GM23248 (cell line): ENCODE measurements at regions not wholly inside any gene's neighbourhood (a gene's known extent, or its start where the extent isn't known, plus 50 kb on each side); places are given as distances from the start of the nearest gene placed in this dataset.

Experiments
- DNase-seq: peaks from one replicate; pipeline ENCODE4 v3.0.0-alpha.2; 2015
- H2AFZ ChIP-seq: fragments of 200-600 bp; sonication (generic); 2 replicates; pipeline ENCODE4 v1.6.1; 2016; ENCODE audit warnings: antibody characterized with exemption
- H3F3A ChIP-seq: fragments of 200-600 bp; sonication (generic); 2 replicates; pipeline ENCODE4 v1.6.1; 2016; ENCODE audit warnings: mild to moderate bottlenecking, antibody characterized with exemption, mixed run types; ENCODE audit not compliant: insufficient read depth
- H3K27ac ChIP-seq: fragments of 200-600 bp; sonication (generic); 2 replicates; pipeline ENCODE4 v1.5.1; 2016; ENCODE audit warnings: mild to moderate bottlenecking
- H3K27me3 ChIP-seq: fragments of 200-600 bp; sonication (generic); replicated peaks from 2 replicates; pipeline ENCODE4 v1.6.1; 2016; ENCODE audit warnings: mild to moderate bottlenecking; ENCODE audit not compliant: insufficient read depth
- H3K36me3 ChIP-seq: fragments of 200-600 bp; sonication (generic); 2 replicates; pipeline ENCODE4 v1.6.1; 2016; ENCODE audit warnings: low read depth, mild to moderate bottlenecking
- H3K4me1 ChIP-seq: fragments of 200-600 bp; sonication (generic); 2 replicates; pipeline ENCODE4 v1.6.1; 2016; ENCODE audit warnings: mild to moderate bottlenecking; ENCODE audit not compliant: insufficient read depth
- H3K4me2 ChIP-seq: fragments of 200-600 bp; sonication (generic); one replicate; pipeline ENCODE4 v1.6.1; 2016; ENCODE audit warnings: mild to moderate bottlenecking; ENCODE audit not compliant: unreplicated experiment
- H3K4me3 ChIP-seq: fragments of 200-600 bp; sonication (generic); 2 replicates; pipeline ENCODE4 v1.5.1; 2016; ENCODE audit warnings: mild to moderate bottlenecking
- H3K79me2 ChIP-seq: fragments of 200-600 bp; sonication (generic); 2 replicates; pipeline ENCODE4 v1.6.1; 2016; ENCODE audit warnings: mild to moderate bottlenecking; ENCODE audit not compliant: insufficient read depth
- H3K9ac ChIP-seq: fragments of 200-600 bp; sonication (generic); 2 replicates; pipeline ENCODE4 v1.6.1; 2016; ENCODE audit warnings: mild to moderate bottlenecking
- H3K9me2 ChIP-seq: fragments of 200-600 bp; sonication (generic); 2 replicates; pipeline ENCODE4 v1.6.1; 2016; ENCODE audit warnings: mixed run types, mild to moderate bottlenecking, moderate library complexity; ENCODE audit not compliant: insufficient read depth
- H3K9me3 ChIP-seq: fragments of 200-600 bp; sonication (generic); one replicate; pipeline ENCODE4 v1.6.1; 2017; ENCODE audit warnings: low read depth
- H4K20me1 ChIP-seq: fragments of 200-600 bp; sonication (generic); 2 replicates; pipeline ENCODE4 v1.6.0; 2016; ENCODE audit not compliant: insufficient read depth
- EZH2 ChIP-seq: fragments of 200-600 bp; sonication (generic); IDR thresholded peaks from 2 replicates; pipeline ENCODE4 v1.6.1; 2018; ENCODE audit warnings: antibody characterized with exemption, mild to moderate bottlenecking; ENCODE audit not compliant: insufficient read depth, poor library complexity, severe bottlenecking
- EZH2phosphoT487 ChIP-seq: fragments of 200-600 bp; sonication (generic); IDR thresholded peaks from 2 replicates; pipeline ENCODE4 v1.6.1; 2018; ENCODE audit warnings: antibody characterized with exemption, moderate library complexity, mild to moderate bottlenecking, low read depth; ENCODE audit not compliant: insufficient read depth
- WGBS, 2 experiments: methylation state at CpG; one replicate each; pipeline ENCODE4 v1.1.6; 2015 to 2017; ENCODE audit warnings: low lambda C conversion rate in 2 of 2, low coverage in 1 of 2; ENCODE audit errors: missing lambda C conversion rate in 2 of 2; 5-methylcytosine and 5-hydroxymethylcytosine counted together
- in situ Hi-C: fragments of 300-500 bp; cut with MboI; formaldehyde crosslinking; loops from 2 replicates; pipeline ENCODE4 v1.15.0; 2020

- WGBS, 2 experiments: 22 to 46% methylated on average over 1 of the region's 1 CpG
- no peaks in the 10 kb centered on the region for H3K9me2 ChIP-seq
- no peak for TF ChIP-seq EZH2
Measured at GRCh38 chr9:118482306-118482705, 778.1 kb downstream of the TLR4 start.

GRCh38 chr9:118483677-118484076 is 779.5 kb downstream of the TLR4 start:
- no peak overlapping the region for H3K27ac ChIP-seq
- H3K9ac ChIP-seq: no peak overlapping the region
- no peaks in the 10 kb centered on the region for H3F3A ChIP-seq
- no peak overlapping the region for H3K4me3 ChIP-seq
- no peak for DNase-seq
- H3K27me3 ChIP-seq: no peaks in the 10 kb centered on the region
- WGBS, 2 experiments: 8 to 17% methylated on average over 2 of the region's 2 CpGs
- in situ Hi-C loops: no loop called here
- H3K4me1 ChIP-seq: no peaks in the 10 kb centered on the region
- TF ChIP-seq EZH2phosphoT487 (no peak), EZH2 (no peak)
- H3K36me3 ChIP-seq: no peaks in the 10 kb centered on the region
- no peak overlapping the region for H2AFZ ChIP-seq
- no peak overlapping the region for H3K4me2 ChIP-seq
- no peaks in the 10 kb centered on the region for H3K9me3 ChIP-seq
- H4K20me1 ChIP-seq: no peaks in the 10 kb centered on the region
- H3K79me2 ChIP-seq: no peaks in the 10 kb centered on the region
- no peaks in the 10 kb centered on the region for H3K9me2 ChIP-seq

More at GRCh38 chr9:118482306-118482705, 778.1 kb downstream of the TLR4 start:
- Histone ChIP-seq H3K36me3 (no peaks in the 10 kb centered on the region), H3F3A (no peaks in the 10 kb centered on the region), H3K4me1 (no peaks in the 10 kb centered on the region), H3K9ac (no peak overlapping the region), H3K27ac (no peak overlapping the region), H2AFZ (no peak overlapping the region), H3K27me3 (no peaks in the 10 kb centered on the region), H4K20me1 (no peaks in the 10 kb centered on the region), H3K79me2 (no peaks in the 10 kb centered on the region), H3K9me3 (no peaks in the 10 kb centered on the region), H3K4me2 (no peak overlapping the region), H3K4me3 (no peak overlapping the region)
- in situ Hi-C loops: no loop called here
- DNase-seq: no peak

GRCh38 chr9:118503236-118503635 is 799.0 kb downstream of the TLR4 start:
- Histone ChIP-seq H2AFZ (no peak overlapping the region), H3K27me3 (no peaks in the 10 kb centered on the region), H3K79me2 (no peaks in the 10 kb centered on the region), H3K9me2 (no peaks in the 10 kb centered on the region), H4K20me1 (no peaks in the 10 kb centered on the region), H3K9ac (no peak overlapping the region), H3K9me3 (no peaks in the 10 kb centered on the region), H3F3A (no peaks in the 10 kb centered on the region), H3K4me2 (no peak overlapping the region), H3K4me3 (no peak overlapping the region), H3K36me3 (no peaks in the 10 kb centered on the region), H3K4me1 (no peaks in the 10 kb centered on the region), H3K27ac (no peak overlapping the region)
- 18 to 19% methylated on average over 1 of the region's 1 CpG for WGBS, 2 experiments
- no peak for TF ChIP-seq EZH2
- no peak for TF ChIP-seq EZH2phosphoT487
- no peak for DNase-seq
- in situ Hi-C loops: loop anchor here (25.0 kb wide), 1 partner anchor 866 kb away; no protein-coding TSS in a partner anchor

GRCh38 chr9:118510711-118511110 is 806.5 kb downstream of the TLR4 start:
- Histone ChIP-seq H4K20me1 (no peaks in the 10 kb centered on the region), H3K27me3 (no peaks in the 10 kb centered on the region), H3K36me3 (no peaks in the 10 kb centered on the region), H2AFZ (no peak overlapping the region), H3K9me2 (no peaks in the 10 kb centered on the region), H3K4me3 (no peak overlapping the region), H3K4me1 (no peaks in the 10 kb centered on the region), H3K9ac (no peak overlapping the region), H3K79me2 (no peaks in the 10 kb centered on the region), H3K4me2 (no peak overlapping the region), H3F3A (no peaks in the 10 kb centered on the region), H3K9me3 (no peaks in the 10 kb centered on the region), H3K27ac (no peak overlapping the region)
- 56 to 69% methylated on average over 4 of the region's 4 CpGs for WGBS, 2 experiments
- in situ Hi-C loops: loop anchor here (25.0 kb wide), 1 partner anchor 873 kb away; no protein-coding TSS in a partner anchor
- no peak for TF ChIP-seq EZH2
- no peak for TF ChIP-seq EZH2phosphoT487
- DNase-seq: no peak

DNA sequence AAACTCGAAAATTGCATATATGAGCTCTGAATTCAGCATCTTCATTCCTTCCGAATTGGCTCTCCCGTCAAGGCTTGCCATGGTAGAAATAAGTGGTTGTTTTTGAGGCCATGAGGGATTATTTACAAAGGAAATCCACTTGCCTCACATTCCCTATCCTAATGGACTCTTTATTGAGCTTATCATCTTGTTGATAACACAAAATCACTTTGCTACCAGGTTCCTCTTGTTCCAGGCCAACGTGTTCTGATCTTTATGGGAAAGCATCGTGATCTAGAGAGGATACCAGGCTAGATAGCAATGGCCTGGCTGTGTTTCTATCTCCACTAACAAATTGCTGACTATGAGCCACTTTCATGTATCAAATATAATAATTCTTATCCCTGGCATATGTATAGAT is 811.7 kb downstream of the TLR4 start:
- H3K27me3 ChIP-seq: 0 out of 2 replicates have a peak, but pooled peaks cover 12% of the 10 kb centered on the region
- H3K4me1 ChIP-seq: no peaks in the 10 kb centered on the region
- H3K36me3 ChIP-seq: no peaks in the 10 kb centered on the region
- H3K4me3 ChIP-seq: no peak overlapping the region
- no peaks in the 10 kb centered on the region for H3F3A ChIP-seq
- no peaks in the 10 kb centered on the region for H3K9me3 ChIP-seq
- no peak for TF ChIP-seq EZH2
- no peak for TF ChIP-seq EZH2phosphoT487
- no peak for DNase-seq
- 42 to 47% methylated on average over 5 of the region's 5 CpGs for WGBS, 2 experiments
- no peak overlapping the region for H3K4me2 ChIP-seq
- no peaks in the 10 kb centered on the region for H3K79me2 ChIP-seq
- H3K9me2 ChIP-seq: no peaks in the 10 kb centered on the region
- in situ Hi-C loops: loop anchor here (25.0 kb wide), 1 partner anchor 879 kb away; no protein-coding TSS in a partner anchor
- H3K9ac ChIP-seq: no peak overlapping the region
- H3K27ac ChIP-seq: no peak overlapping the region
- H4K20me1 ChIP-seq: no peaks in the 10 kb centered on the region
- H2AFZ ChIP-seq: no peak overlapping the region
